GM23338 (cell line): ENCODE measurements at regions not wholly inside any gene's neighbourhood (a gene's known extent, or its start where the extent isn't known, plus 50 kb on each side); places are given as distances from the start of the nearest gene placed in this dataset.

Source experiments
- ATAC-seq: fragments of 200-7000 bp; cut with Tn5 transposase; 3 replicates; pipeline ENCODE4 v1.9.1; 2020
- DNase-seq: peaks from one replicate; pipeline ENCODE4 v3.0.0-alpha.2; 2015; ENCODE audit warnings: low spot score
- H2AFZ ChIP-seq: fragments of 200-600 bp; sonication (generic); 2 replicates; pipeline ENCODE4 v1.8.0; 2016; ENCODE audit warnings: antibody characterized with exemption, mild to moderate bottlenecking, moderate library complexity
- H3F3A ChIP-seq: fragments of 200-600 bp; sonication (generic); replicated peaks from 2 replicates; pipeline ENCODE4 v1.8.0; 2017; ENCODE audit warnings: antibody characterized with exemption, mixed run types, low read depth
- H3K27ac ChIP-seq: fragments of 200-600 bp; sonication (generic); 2 replicates; pipeline ENCODE4 v1.6.1; 2016; ENCODE audit warnings: low read depth
- H3K27me3 ChIP-seq: fragments of 200-600 bp; sonication (generic); 2 replicates; pipeline ENCODE4 v1.8.0; 2016; ENCODE audit warnings: mild to moderate bottlenecking, mixed run types, moderate library complexity; ENCODE audit not compliant: insufficient read depth
- H3K36me3 ChIP-seq: fragments of 200-600 bp; sonication (generic); 2 replicates; pipeline ENCODE4 v1.8.0; 2016; ENCODE audit warnings: mild to moderate bottlenecking; ENCODE audit not compliant: insufficient read depth
- H3K4me1 ChIP-seq: fragments of 200-600 bp; sonication (generic); 2 replicates; pipeline ENCODE4 v1.8.0; 2016; ENCODE audit warnings: mild to moderate bottlenecking, moderate library complexity; ENCODE audit not compliant: insufficient read depth
- H3K4me2 ChIP-seq: fragments of 200-600 bp; sonication (generic); 2 replicates; pipeline ENCODE4 v1.7.1; 2017; ENCODE audit warnings: mixed run types
- H3K4me3 ChIP-seq: fragments of 200-600 bp; sonication (generic); 2 replicates; pipeline ENCODE4 v1.6.1; 2016; ENCODE audit warnings: mixed run types
- H3K79me2 ChIP-seq: fragments of 200-600 bp; sonication (generic); replicated peaks from 2 replicates; pipeline ENCODE4 v1.8.0; 2017; ENCODE audit warnings: mild to moderate bottlenecking; ENCODE audit not compliant: insufficient read depth
- H3K9me2 ChIP-seq: fragments of 200-600 bp; sonication (generic); 2 replicates; pipeline ENCODE4 v1.8.0; 2017; ENCODE audit not compliant: insufficient read depth
- H4K20me1 ChIP-seq: fragments of 200-600 bp; sonication (generic); replicated peaks from 2 replicates; pipeline ENCODE4 v1.8.0; 2017; ENCODE audit warnings: mild to moderate bottlenecking; ENCODE audit not compliant: insufficient read depth
- H3K27ac Mint-ChIP-seq: 2 replicates; pipeline ENCODE4 v1.8.0; 2020; ENCODE audit warnings: inconsistent platforms, mild to moderate bottlenecking, moderate library complexity, mixed read lengths
- H3K27me3 Mint-ChIP-seq: 3 replicates; pipeline ENCODE4 v1.8.0; 2022; ENCODE audit warnings: low read depth, mild to moderate bottlenecking, moderate library complexity, mixed read lengths, inconsistent platforms; ENCODE audit not compliant: insufficient read depth, poor library complexity
- H3K36me3 Mint-ChIP-seq: 3 replicates; pipeline ENCODE4 v1.8.0; 2021; ENCODE audit warnings: low read depth, mild to moderate bottlenecking, inconsistent platforms, moderate library complexity, mixed read lengths
- H3K4me1 Mint-ChIP-seq: 3 replicates; pipeline ENCODE4 v1.8.0; 2020; ENCODE audit warnings: mild to moderate bottlenecking, inconsistent platforms, mixed read lengths
- H3K4me3 Mint-ChIP-seq: 3 replicates; pipeline ENCODE4 v1.8.0; 2021; ENCODE audit warnings: moderate library complexity, mild to moderate bottlenecking, inconsistent platforms, mixed read lengths
- H3K9me3 Mint-ChIP-seq: 3 replicates; pipeline ENCODE4 v1.8.0; 2020; ENCODE audit warnings: moderate library complexity, mild to moderate bottlenecking, inconsistent platforms, mixed read lengths
- CREB1 ChIP-seq: fragments of 250-450 bp; sonication (Bioruptor Pico); IDR thresholded peaks from 2 replicates; pipeline ENCODE4 v1.5.0; 2020; ENCODE audit warnings: low read depth, mild to moderate bottlenecking, moderate library complexity
- NANOG ChIP-seq: IDR thresholded peaks from 2 replicates; pipeline ENCODE4 v1.6.1; 2016; ENCODE audit warnings: antibody characterized with exemption, borderline replicate concordance
- POLR2AphosphoS5 ChIP-seq: IDR thresholded peaks from 2 replicates; pipeline ENCODE4 v1.6.1; 2016; ENCODE audit warnings: antibody characterized with exemption, low read depth
- STAT1 ChIP-seq: IDR thresholded peaks from one replicate; pipeline ENCODE4 v1.6.1; 2016; ENCODE audit warnings: antibody characterized with exemption; ENCODE audit not compliant: unreplicated experiment
- ZNF331 ChIP-seq: fragments of 250-450 bp; sonication (Bioruptor Pico); IDR thresholded peaks from 2 replicates; pipeline ENCODE4 v1.5.0; 2020; ENCODE audit warnings: low read depth, mild to moderate bottlenecking, moderate library complexity
- TF ChIP-seq, protein P1 (sequence below): IDR thresholded peaks from 2 replicates; pipeline ENCODE4 v1.6.1; 2016; ENCODE audit warnings: antibody characterized with exemption
- TF ChIP-seq, protein P2 (sequence below), 2 experiments: fragments of 200-600 bp in 1 of 2; sonication (generic) in 1 of 2; conservative IDR thresholded peaks; 2 replicates each; pipeline versions ENCODE4 v1.5.1 to v1.6.1; 2016 to 2017; ENCODE audit warnings: antibody characterized with exemption in 2 of 2, low read depth in 2 of 2, mild to moderate bottlenecking in 2 of 2, moderate library complexity in 1 of 2
- TF ChIP-seq, protein P3 (sequence below): IDR thresholded peaks from one replicate; pipeline ENCODE4 v1.6.1; 2018; ENCODE audit warnings: antibody characterized with exemption; ENCODE audit not compliant: unreplicated experiment

GRCh38 chr15:98529205-98530145 lies 118.9 kb upstream of the IGF1R start (continued):
- TF ChIP-seq, protein P1, sequence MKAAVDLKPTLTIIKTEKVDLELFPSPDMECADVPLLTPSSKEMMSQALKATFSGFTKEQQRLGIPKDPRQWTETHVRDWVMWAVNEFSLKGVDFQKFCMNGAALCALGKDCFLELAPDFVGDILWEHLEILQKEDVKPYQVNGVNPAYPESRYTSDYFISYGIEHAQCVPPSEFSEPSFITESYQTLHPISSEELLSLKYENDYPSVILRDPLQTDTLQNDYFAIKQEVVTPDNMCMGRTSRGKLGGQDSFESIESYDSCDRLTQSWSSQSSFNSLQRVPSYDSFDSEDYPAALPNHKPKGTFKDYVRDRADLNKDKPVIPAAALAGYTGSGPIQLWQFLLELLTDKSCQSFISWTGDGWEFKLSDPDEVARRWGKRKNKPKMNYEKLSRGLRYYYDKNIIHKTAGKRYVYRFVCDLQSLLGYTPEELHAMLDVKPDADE = no peak
- no peak for TF ChIP-seq CREB1 (CRISPR knock-in tag)
- TF ChIP-seq, protein P2, sequence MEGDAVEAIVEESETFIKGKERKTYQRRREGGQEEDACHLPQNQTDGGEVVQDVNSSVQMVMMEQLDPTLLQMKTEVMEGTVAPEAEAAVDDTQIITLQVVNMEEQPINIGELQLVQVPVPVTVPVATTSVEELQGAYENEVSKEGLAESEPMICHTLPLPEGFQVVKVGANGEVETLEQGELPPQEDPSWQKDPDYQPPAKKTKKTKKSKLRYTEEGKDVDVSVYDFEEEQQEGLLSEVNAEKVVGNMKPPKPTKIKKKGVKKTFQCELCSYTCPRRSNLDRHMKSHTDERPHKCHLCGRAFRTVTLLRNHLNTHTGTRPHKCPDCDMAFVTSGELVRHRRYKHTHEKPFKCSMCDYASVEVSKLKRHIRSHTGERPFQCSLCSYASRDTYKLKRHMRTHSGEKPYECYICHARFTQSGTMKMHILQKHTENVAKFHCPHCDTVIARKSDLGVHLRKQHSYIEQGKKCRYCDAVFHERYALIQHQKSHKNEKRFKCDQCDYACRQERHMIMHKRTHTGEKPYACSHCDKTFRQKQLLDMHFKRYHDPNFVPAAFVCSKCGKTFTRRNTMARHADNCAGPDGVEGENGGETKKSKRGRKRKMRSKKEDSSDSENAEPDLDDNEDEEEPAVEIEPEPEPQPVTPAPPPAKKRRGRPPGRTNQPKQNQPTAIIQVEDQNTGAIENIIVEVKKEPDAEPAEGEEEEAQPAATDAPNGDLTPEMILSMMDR (conservative IDR thresholded peaks at IDR 0.05; ENCODE audit: low read depth in 2 of 2) = no peak
- TF ChIP-seq NANOG = no peak
- TF ChIP-seq, protein P3, sequence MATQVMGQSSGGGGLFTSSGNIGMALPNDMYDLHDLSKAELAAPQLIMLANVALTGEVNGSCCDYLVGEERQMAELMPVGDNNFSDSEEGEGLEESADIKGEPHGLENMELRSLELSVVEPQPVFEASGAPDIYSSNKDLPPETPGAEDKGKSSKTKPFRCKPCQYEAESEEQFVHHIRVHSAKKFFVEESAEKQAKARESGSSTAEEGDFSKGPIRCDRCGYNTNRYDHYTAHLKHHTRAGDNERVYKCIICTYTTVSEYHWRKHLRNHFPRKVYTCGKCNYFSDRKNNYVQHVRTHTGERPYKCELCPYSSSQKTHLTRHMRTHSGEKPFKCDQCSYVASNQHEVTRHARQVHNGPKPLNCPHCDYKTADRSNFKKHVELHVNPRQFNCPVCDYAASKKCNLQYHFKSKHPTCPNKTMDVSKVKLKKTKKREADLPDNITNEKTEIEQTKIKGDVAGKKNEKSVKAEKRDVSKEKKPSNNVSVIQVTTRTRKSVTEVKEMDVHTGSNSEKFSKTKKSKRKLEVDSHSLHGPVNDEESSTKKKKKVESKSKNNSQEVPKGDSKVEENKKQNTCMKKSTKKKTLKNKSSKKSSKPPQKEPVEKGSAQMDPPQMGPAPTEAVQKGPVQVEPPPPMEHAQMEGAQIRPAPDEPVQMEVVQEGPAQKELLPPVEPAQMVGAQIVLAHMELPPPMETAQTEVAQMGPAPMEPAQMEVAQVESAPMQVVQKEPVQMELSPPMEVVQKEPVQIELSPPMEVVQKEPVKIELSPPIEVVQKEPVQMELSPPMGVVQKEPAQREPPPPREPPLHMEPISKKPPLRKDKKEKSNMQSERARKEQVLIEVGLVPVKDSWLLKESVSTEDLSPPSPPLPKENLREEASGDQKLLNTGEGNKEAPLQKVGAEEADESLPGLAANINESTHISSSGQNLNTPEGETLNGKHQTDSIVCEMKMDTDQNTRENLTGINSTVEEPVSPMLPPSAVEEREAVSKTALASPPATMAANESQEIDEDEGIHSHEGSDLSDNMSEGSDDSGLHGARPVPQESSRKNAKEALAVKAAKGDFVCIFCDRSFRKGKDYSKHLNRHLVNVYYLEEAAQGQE = no peak
- no peak for TF ChIP-seq POLR2AphosphoS5
- no peak for TF ChIP-seq ZNF331 (CRISPR knock-in tag)
- no peak for TF ChIP-seq STAT1

DNA sequence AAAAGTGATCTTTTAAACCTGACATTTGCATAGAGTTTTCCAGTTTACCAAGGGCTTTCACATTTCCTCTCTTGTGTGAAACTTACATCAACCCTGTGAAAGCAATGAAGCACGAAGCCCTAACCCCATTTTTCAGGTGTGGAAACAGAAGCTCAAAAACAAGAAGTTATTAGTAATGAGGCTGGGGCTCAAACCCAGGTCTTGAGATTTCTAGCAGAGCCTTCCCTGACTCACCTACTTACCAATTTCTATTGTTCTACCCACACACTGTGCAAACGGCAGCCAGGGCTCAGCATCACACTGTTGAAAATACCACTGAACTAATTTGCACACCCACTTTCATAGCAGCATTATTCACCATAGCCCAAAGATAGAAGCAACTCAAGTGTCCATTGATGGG lies 117.8 kb upstream of the IGF1R start:
- Histone ChIP-seq H2AFZ (peak overlapping the region; percentile 32), H3K4me3 (no peak overlapping the region), H3K9me2 (no peaks in the 10 kb centered on the region), H3K36me3 (no peaks in the 10 kb centered on the region), H3K27ac (no peak overlapping the region), H4K20me1 (no peaks in the 10 kb centered on the region), H3K4me1 (peaks cover 4% of the 10 kb centered on the region), H3K79me2 (no peaks in the 10 kb centered on the region), H3K27me3 (no peaks in the 10 kb centered on the region), H3K4me2 (no peak overlapping the region), H3F3A (no peaks in the 10 kb centered on the region)
- DNase-seq (no peak), ATAC-seq (no peak)
- Mint-ChIP-seq H3K36me3 (no peaks in the 10 kb centered on the region), H3K4me3 (no peak overlapping the region), H3K4me1 (peaks cover 8% of the 10 kb centered on the region), H3K9me3 (no peaks in the 10 kb centered on the region), H3K27ac (no peak overlapping the region), H3K27me3 (peaks cover 3% of the 10 kb centered on the region)
- TF ChIP-seq, protein P2 (conservative IDR thresholded peaks at IDR 0.05; ENCODE audit: low read depth in 2 of 2) = no peak
- TF ChIP-seq CREB1 (CRISPR knock-in tag) = no peak
